ENCODE measurements at regions not wholly inside any gene's neighbourhood (a gene's known extent, or its start where the extent isn't known, plus 50 kb on each side); places are given as distances from the start of the nearest gene placed in this dataset.

DNA sequence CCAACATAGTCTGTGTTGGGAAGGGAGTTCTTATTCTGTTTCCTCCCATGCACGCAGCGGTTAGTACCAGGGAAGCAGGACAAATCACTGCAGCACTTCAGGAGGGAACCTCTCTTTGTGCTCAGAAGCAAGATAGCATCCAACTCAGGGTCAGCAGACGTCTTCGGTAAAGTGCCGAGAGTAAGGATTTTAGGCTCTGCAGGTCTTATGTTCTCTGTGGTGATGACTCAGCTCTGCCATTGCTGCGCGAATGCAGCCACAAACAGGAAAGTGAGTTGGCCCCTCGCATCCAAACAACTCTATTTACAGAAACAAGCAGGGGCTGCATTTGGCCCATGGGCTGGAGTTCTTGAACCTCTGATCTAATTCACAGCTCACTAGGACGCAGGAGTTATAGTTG lies 122.1 kb upstream of the SPATA13 start:
- H3K4me3 ChIP-seq (ENCODE audit: insufficient read depth, low read length, poor library complexity, severe bottlenecking) = no peak overlapping the region
- H2AFZ ChIP-seq (ENCODE audit: low read depth, low read length, severe bottlenecking) = no peak overlapping the region
- H3K4me2 ChIP-seq (ENCODE audit: low read depth, low read length, poor library complexity, severe bottlenecking) = no peak overlapping the region
- H3K9me3 ChIP-seq (ENCODE audit: insufficient read depth, low read length) = no peaks in the 10 kb centered on the region
- no peaks in the 10 kb centered on the region for H3K79me2 ChIP-seq (ENCODE audit: insufficient read depth, low read length)
- no peaks in the 10 kb centered on the region for H4K20me1 ChIP-seq (ENCODE audit: low read depth, low read length)
- no peak overlapping the region for H3K27ac ChIP-seq (ENCODE audit: low read depth, low read length)
- no peaks in the 10 kb centered on the region for H3F3A ChIP-seq (ENCODE audit: insufficient read depth)
- H3K36me3 ChIP-seq (ENCODE audit: low read length) = no peaks in the 10 kb centered on the region
- H3K27me3 ChIP-seq (ENCODE audit: low read length) = no peaks in the 10 kb centered on the region
- no peak overlapping the region for H3K9ac ChIP-seq (ENCODE audit: low read length)
- H3K9me2 ChIP-seq (replicated peaks; ENCODE audit: insufficient read depth, low read length) = no peaks in the 10 kb centered on the region
- no peak for TF ChIP-seq EZH2phosphoT487 (conservative IDR thresholded peaks at IDR 0.05; ENCODE audit: low read length)
- TF ChIP-seq, protein P1, sequence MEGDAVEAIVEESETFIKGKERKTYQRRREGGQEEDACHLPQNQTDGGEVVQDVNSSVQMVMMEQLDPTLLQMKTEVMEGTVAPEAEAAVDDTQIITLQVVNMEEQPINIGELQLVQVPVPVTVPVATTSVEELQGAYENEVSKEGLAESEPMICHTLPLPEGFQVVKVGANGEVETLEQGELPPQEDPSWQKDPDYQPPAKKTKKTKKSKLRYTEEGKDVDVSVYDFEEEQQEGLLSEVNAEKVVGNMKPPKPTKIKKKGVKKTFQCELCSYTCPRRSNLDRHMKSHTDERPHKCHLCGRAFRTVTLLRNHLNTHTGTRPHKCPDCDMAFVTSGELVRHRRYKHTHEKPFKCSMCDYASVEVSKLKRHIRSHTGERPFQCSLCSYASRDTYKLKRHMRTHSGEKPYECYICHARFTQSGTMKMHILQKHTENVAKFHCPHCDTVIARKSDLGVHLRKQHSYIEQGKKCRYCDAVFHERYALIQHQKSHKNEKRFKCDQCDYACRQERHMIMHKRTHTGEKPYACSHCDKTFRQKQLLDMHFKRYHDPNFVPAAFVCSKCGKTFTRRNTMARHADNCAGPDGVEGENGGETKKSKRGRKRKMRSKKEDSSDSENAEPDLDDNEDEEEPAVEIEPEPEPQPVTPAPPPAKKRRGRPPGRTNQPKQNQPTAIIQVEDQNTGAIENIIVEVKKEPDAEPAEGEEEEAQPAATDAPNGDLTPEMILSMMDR (IDR thresholded peaks at IDR 0.05; ENCODE audit: insufficient read depth, low read length, poor library complexity, severe bottlenecking) = no peak

DNA sequence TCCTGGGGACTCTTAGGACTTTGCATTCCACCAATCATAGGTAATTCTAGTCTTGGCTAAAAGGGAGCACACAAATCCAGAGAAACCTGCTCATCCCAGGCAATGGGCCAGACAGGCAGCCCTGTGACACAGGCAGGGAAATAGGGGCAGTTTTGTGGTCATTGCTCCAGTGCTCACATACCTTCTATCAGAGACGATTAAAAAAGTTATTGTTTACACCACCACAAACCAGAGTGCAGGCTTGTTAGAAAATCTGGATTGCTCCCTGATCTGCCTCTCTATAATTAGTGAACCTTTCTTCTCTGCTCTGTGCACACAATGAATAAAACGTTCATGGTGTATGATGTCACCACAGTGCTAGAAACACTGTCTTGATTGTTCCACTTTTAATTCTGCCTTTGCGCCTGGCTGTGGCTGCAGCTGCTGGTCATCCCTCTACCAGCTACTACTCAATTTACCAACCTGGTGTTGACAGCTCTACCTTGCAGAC lies 121.6 kb upstream of the SPATA13 start:
- no peak overlapping the region for H2AFZ ChIP-seq (ENCODE audit: low read depth, low read length, severe bottlenecking)
- H3F3A ChIP-seq (ENCODE audit: insufficient read depth) = no peaks in the 10 kb centered on the region
- H3K27me3 ChIP-seq (ENCODE audit: low read length) = no peaks in the 10 kb centered on the region
- H3K9me2 ChIP-seq (replicated peaks; ENCODE audit: insufficient read depth, low read length) = no peaks in the 10 kb centered on the region
- no peak overlapping the region for H3K4me2 ChIP-seq (ENCODE audit: low read depth, low read length, poor library complexity, severe bottlenecking)
- no peak overlapping the region for H3K4me3 ChIP-seq (ENCODE audit: insufficient read depth, low read length, poor library complexity, severe bottlenecking)
- H3K36me3 ChIP-seq (ENCODE audit: low read length) = no peaks in the 10 kb centered on the region
- no peaks in the 10 kb centered on the region for H3K79me2 ChIP-seq (ENCODE audit: insufficient read depth, low read length)
- TF ChIP-seq, protein P1 (IDR thresholded peaks at IDR 0.05; ENCODE audit: insufficient read depth, low read length, poor library complexity, severe bottlenecking) = no peak
- no peak for TF ChIP-seq EZH2phosphoT487 (conservative IDR thresholded peaks at IDR 0.05; ENCODE audit: low read length)
- H4K20me1 ChIP-seq (ENCODE audit: low read depth, low read length) = no peaks in the 10 kb centered on the region
- H3K9me3 ChIP-seq (ENCODE audit: insufficient read depth, low read length) = no peaks in the 10 kb centered on the region
- no peak overlapping the region for H3K27ac ChIP-seq (ENCODE audit: low read depth, low read length)
- H3K9ac ChIP-seq (ENCODE audit: low read length) = no peak overlapping the region

DNA sequence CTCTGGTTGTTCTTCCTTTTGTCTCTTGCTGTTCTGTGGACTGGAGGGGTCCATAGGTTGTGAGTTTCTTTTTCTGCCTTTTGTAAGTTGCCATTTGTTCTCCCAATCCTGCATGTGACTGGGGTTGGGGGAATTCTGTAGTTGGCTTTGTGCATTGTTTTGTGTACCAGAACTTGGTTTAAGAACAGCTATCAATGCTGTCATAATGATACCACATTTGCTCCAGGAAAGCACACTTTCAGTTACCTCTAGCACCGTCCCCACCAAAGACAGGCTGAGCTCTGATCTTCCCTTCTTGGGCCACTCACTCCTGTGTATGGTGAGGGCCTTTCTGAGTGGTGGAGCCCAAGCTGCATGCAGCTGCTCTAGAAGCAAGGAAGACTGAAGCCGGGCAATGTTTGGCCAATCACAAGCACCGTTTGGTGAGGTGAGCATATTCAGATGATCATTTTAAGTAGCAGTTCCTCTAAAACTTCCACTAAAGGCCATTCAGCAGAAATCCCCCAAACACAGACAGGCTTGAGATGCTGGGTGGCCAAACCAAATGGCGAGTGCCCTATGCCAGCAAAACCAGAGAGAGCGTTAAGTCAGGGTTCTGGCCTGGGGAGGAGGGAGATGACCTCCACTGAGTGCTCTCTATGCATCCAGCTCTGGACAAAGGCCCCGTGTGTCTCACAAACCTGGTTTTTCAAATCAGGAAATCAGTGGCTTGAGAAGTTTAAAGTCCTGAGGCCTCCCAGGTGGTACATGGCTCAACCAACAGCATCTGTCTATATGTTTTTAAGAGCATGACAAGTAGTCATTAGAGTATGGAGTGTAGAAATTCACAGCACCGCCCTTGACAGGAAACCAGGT lies 120.7 kb upstream of the SPATA13 start:
- no peak overlapping the region for H3K27ac ChIP-seq (ENCODE audit: low read depth, low read length)
- no peak overlapping the region for H3K4me3 ChIP-seq (ENCODE audit: insufficient read depth, low read length, poor library complexity, severe bottlenecking)

More for the DNA sequence above, 120.7 kb upstream of the SPATA13 start:
- H3K9me2 ChIP-seq (replicated peaks; ENCODE audit: insufficient read depth, low read length) = no peaks in the 10 kb centered on the region
- H3K4me2 ChIP-seq (ENCODE audit: low read depth, low read length, poor library complexity, severe bottlenecking) = no peak overlapping the region
- H3K27me3 ChIP-seq (ENCODE audit: low read length) = no peaks in the 10 kb centered on the region
- H3F3A ChIP-seq (ENCODE audit: insufficient read depth) = no peaks in the 10 kb centered on the region
- no peaks in the 10 kb centered on the region for H3K36me3 ChIP-seq (ENCODE audit: low read length)
- no peaks in the 10 kb centered on the region for H3K9me3 ChIP-seq (ENCODE audit: insufficient read depth, low read length)
- no peaks in the 10 kb centered on the region for H3K79me2 ChIP-seq (ENCODE audit: insufficient read depth, low read length)
- no peak overlapping the region for H2AFZ ChIP-seq (ENCODE audit: low read depth, low read length, severe bottlenecking)
- no peak overlapping the region for H3K9ac ChIP-seq (ENCODE audit: low read length)
- no peak for TF ChIP-seq EZH2phosphoT487 (conservative IDR thresholded peaks at IDR 0.05; ENCODE audit: low read length)
- TF ChIP-seq, protein P1 (IDR thresholded peaks at IDR 0.05; ENCODE audit: insufficient read depth, low read length, poor library complexity, severe bottlenecking) = no peak
- no peaks in the 10 kb centered on the region for H4K20me1 ChIP-seq (ENCODE audit: low read depth, low read length)
